ENCODE measurements at regions not wholly inside any gene's neighbourhood (a gene's known extent, or its start where the extent isn't known, plus 50 kb on each side); places are given as distances from the start of the nearest gene placed in this dataset.
"Not testable (repeated sequence)": the region's sequence is repeated elsewhere in the genome, so short reads cannot be mapped to it uniquely, and the experiment has no call there.

- ChIA-PET POLR2A (no interaction called here), CTCF (no interaction called here)
- DNase-seq: no peak
- no CpG with 5 or more reads among the region's 1 CpG for WGBS (ENCODE audit: insufficient coverage)
- Histone ChIP-seq H3K36me3 (ENCODE audit: control insufficient read depth in 4 of 4, insufficient read depth in 4 of 4, low read length in 3 of 4) (no peaks in the 10 kb centered on the region), H3K27ac (ENCODE audit: insufficient read depth in 1 of 2, low read depth in 1 of 2, low read length in 2 of 2, poor library complexity in 1 of 2, severe bottlenecking in 2 of 2) (no peak overlapping the region), H3K27me3 (replicated peaks in 2 of 5; ENCODE audit: control insufficient read depth in 4 of 5, insufficient read depth in 5 of 5, low read length in 4 of 5) (no peaks in the 10 kb centered on the region), H3K4me3 (ENCODE audit: control insufficient read depth in 1 of 7, extremely low read depth in 1 of 7, insufficient read depth in 4 of 7, low read depth in 2 of 7, low read length in 6 of 7) (no peak overlapping the region), H3K9me3 (ENCODE audit: control extremely low read depth in 1 of 5, control insufficient read depth in 4 of 5, insufficient read depth in 2 of 5, low read depth in 1 of 5, low read length in 4 of 5) (no peaks in the 10 kb centered on the region), H3K4me1 (ENCODE audit: control extremely low read depth in 1 of 4, control insufficient read depth in 4 of 4, insufficient read depth in 4 of 4, low read length in 3 of 4) (no peaks in the 10 kb centered on the region)
Measured at GRCh38 chr21:23930565-23930964, 1676.7 kb downstream of the MRPL39 start.

DNA sequence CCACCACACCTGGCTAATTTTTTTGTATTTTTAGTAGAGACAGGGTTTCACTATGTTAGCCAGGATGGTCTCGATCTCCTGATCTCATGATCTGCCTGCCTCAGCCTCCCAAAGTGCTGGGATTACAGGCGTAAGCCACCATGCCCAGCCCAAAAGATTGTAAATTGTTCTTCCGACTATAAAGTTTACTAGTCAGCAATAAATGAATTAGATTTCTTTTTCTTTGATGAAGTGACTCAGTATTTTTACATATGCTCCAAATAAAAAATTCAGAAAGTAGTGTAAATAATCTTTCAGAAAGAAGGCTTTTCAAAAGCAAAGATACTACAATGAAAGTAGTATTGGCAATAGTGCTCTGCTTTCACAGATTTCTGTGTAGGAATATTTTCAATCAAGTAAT, 1680.9 kb downstream of the MRPL39 start:
- H3K4me1 ChIP-seq (ENCODE audit: control extremely low read depth in 1 of 4, control insufficient read depth in 4 of 4, insufficient read depth in 4 of 4, low read length in 3 of 4); H3K27me3 ChIP-seq (replicated peaks in 2 of 5; ENCODE audit: control insufficient read depth in 4 of 5, insufficient read depth in 5 of 5, low read length in 4 of 5); DNase-seq; H3K36me3 ChIP-seq (ENCODE audit: control insufficient read depth in 4 of 4, insufficient read depth in 4 of 4, low read length in 3 of 4); H3K4me3 ChIP-seq (ENCODE audit: control insufficient read depth in 1 of 7, extremely low read depth in 1 of 7, insufficient read depth in 4 of 7, low read depth in 2 of 7, low read length in 6 of 7); POLR2A ChIA-PET; H3K27ac ChIP-seq (ENCODE audit: insufficient read depth in 1 of 2, low read depth in 1 of 2, low read length in 2 of 2, poor library complexity in 1 of 2, severe bottlenecking in 2 of 2); H3K9me3 ChIP-seq (ENCODE audit: control extremely low read depth in 1 of 5, control insufficient read depth in 4 of 5, insufficient read depth in 2 of 5, low read depth in 1 of 5, low read length in 4 of 5): not testable (repeated sequence)
- CTCF ChIA-PET: interaction anchor here (2.6 kb wide), 1 partner anchor 9 kb away, joined by 12 read pairs; no protein-coding TSS in a partner anchor
- 100% methylated on average over 1 of the region's 3 CpGs for WGBS (ENCODE audit: insufficient coverage)

DNA sequence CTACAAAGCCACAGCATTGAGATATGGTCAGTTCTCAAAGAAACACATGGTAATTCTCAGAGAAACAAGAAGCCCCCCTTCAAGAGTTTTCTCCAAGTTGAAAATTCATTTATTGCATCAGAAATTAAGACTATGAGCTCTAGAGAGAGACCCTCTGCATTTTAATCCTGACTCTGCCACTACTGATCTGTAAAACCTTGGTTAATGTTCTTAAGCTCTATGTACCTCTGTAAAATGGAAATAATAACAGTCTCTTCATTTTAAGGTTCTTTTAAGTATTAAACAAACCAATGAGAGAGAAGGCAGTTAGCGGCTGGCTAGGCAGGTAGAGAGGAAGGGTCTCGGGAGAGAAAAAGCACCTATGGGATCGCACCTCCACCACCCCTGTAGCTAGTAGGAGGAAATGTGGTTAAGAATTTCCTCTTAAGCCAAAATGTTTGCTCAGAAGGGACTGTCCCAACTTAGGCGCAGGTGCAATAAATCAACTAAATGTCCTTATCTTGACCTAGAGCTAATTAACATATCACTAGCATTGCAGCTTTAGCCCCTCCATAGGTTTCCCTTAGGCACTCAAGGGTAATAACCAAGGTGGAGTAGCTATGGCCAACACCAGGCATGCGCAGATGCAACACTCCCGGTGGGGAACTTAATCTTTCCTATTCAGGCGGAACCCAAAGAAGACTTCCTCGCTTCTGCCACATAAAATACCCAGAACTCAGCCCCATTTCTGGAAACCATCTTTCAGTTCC, 1685.4 kb downstream of the MRPL39 start:
- peak in 2 of 3 donors; percentile 9 to 16 for DNase-seq
- ChIA-PET POLR2A (no interaction called here), CTCF (interaction anchor here (1.1 kb wide), 1 partner anchor 14 kb away, joined by 5 read pairs; no protein-coding TSS in a partner anchor)
- WGBS (ENCODE audit: insufficient coverage): 32% methylated on average over 6 of the region's 8 CpGs
- Histone ChIP-seq H3K4me1 (ENCODE audit: control extremely low read depth in 1 of 4, control insufficient read depth in 4 of 4, insufficient read depth in 4 of 4, low read length in 3 of 4) (peaks cover 0 to 9% (median 4%) of the 10 kb centered on the region in 4 experiments), H3K27me3 (replicated peaks in 2 of 5; ENCODE audit: control insufficient read depth in 4 of 5, insufficient read depth in 5 of 5, low read length in 4 of 5) (no peaks in the 10 kb centered on the region), H3K27ac (ENCODE audit: insufficient read depth in 1 of 2, low read depth in 1 of 2, low read length in 2 of 2, poor library complexity in 1 of 2, severe bottlenecking in 2 of 2) (no peak overlapping the region), H3K9me3 (ENCODE audit: control extremely low read depth in 1 of 5, control insufficient read depth in 4 of 5, insufficient read depth in 2 of 5, low read depth in 1 of 5, low read length in 4 of 5) (no peaks in the 10 kb centered on the region), H3K4me3 (ENCODE audit: control insufficient read depth in 1 of 7, extremely low read depth in 1 of 7, insufficient read depth in 4 of 7, low read depth in 2 of 7, low read length in 6 of 7) (no peak overlapping the region), H3K36me3 (ENCODE audit: control insufficient read depth in 4 of 4, insufficient read depth in 4 of 4, low read length in 3 of 4) (no peaks in the 10 kb centered on the region)

DNA sequence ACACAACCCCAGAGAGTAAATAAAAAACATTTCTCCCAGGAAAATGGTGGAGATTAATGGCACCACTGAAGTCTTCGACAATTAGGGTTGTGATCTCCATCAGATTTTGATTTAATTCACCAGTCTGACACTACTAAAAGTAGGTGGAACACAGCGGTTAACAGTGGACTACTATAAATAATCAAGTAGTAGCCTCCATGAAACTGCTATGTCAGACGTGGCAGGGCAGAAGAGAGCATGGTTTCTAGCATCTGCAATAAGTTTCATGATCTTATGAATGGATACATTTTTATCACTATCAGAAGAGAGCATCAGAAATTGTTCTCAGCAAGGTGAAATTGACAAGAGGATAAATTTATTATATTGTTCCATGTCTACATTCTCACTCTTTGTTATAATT, 1706.6 kb downstream of the MRPL39 start:
- H3K27me3 ChIP-seq (replicated peaks in 2 of 5; ENCODE audit: control insufficient read depth in 4 of 5, insufficient read depth in 5 of 5, low read length in 4 of 5): peaks cover 0 to 2% (median 0%) of the 10 kb centered on the region in 5 experiments
- no peak overlapping the region for H3K27ac ChIP-seq (ENCODE audit: insufficient read depth in 1 of 2, low read depth in 1 of 2, low read length in 2 of 2, poor library complexity in 1 of 2, severe bottlenecking in 2 of 2)
- ChIA-PET POLR2A (no interaction called here), CTCF (interaction anchor here (1.5 kb wide), 1 partner anchor 67 kb away, joined by 3 read pairs; no protein-coding TSS in a partner anchor)
- DNase-seq: no peak
- 92% methylated on average over 2 of the region's 3 CpGs for WGBS (ENCODE audit: insufficient coverage)
- H3K9me3 ChIP-seq (ENCODE audit: control extremely low read depth in 1 of 5, control insufficient read depth in 4 of 5, insufficient read depth in 2 of 5, low read depth in 1 of 5, low read length in 4 of 5): peaks cover 0 to 3% (median 2%) of the 10 kb centered on the region in 5 experiments
- H3K36me3 ChIP-seq (ENCODE audit: control insufficient read depth in 4 of 4, insufficient read depth in 4 of 4, low read length in 3 of 4): no peaks in the 10 kb centered on the region
- no peak overlapping the region for H3K4me3 ChIP-seq (ENCODE audit: control insufficient read depth in 1 of 7, extremely low read depth in 1 of 7, insufficient read depth in 4 of 7, low read depth in 2 of 7, low read length in 6 of 7)
- H3K4me1 ChIP-seq (ENCODE audit: control extremely low read depth in 1 of 4, control insufficient read depth in 4 of 4, insufficient read depth in 4 of 4, low read length in 3 of 4): no peaks in the 10 kb centered on the region

DNA sequence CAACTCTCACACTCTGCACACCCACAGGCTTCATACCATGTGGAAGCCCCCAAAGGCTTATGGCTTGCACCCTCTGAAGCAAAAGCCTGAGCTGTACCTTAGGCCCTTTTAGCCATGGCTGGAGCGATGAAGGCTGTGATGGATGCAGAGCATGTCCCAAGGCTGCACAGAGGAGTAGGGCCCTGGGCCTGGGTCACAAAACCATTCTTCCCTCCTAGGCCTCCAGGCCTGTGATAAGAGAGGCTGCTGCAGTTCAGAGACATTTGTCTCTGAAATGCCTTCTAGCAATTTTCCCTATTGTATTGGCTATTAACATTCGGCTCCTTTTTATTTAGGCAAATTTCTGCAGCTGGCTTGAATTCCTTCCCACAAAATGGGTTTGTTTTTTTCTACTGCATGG, 1707.7 kb downstream of the MRPL39 start:
- POLR2A ChIA-PET: no interaction called here
- no peak for DNase-seq
- Histone ChIP-seq H3K27me3 (replicated peaks in 2 of 5; ENCODE audit: control insufficient read depth in 4 of 5, insufficient read depth in 5 of 5, low read length in 4 of 5) (peaks cover 0 to 2% (median 0%) of the 10 kb centered on the region in 5 experiments), H3K4me3 (ENCODE audit: control insufficient read depth in 1 of 7, extremely low read depth in 1 of 7, insufficient read depth in 4 of 7, low read depth in 2 of 7, low read length in 6 of 7) (no peak overlapping the region), H3K9me3 (ENCODE audit: control extremely low read depth in 1 of 5, control insufficient read depth in 4 of 5, insufficient read depth in 2 of 5, low read depth in 1 of 5, low read length in 4 of 5) (peaks cover 0 to 3% (median 2%) of the 10 kb centered on the region in 5 experiments), H3K36me3 (ENCODE audit: control insufficient read depth in 4 of 4, insufficient read depth in 4 of 4, low read length in 3 of 4) (no peaks in the 10 kb centered on the region), H3K4me1 (ENCODE audit: control extremely low read depth in 1 of 4, control insufficient read depth in 4 of 4, insufficient read depth in 4 of 4, low read length in 3 of 4) (no peaks in the 10 kb centered on the region), H3K27ac (ENCODE audit: insufficient read depth in 1 of 2, low read depth in 1 of 2, low read length in 2 of 2, poor library complexity in 1 of 2, severe bottlenecking in 2 of 2) (no peak overlapping the region)
- CTCF ChIA-PET: interaction anchor here (1.5 kb wide), 1 partner anchor 69 kb away, joined by 3 read pairs; no protein-coding TSS in a partner anchor
- 100% methylated on average over 2 of the region's 2 CpGs for WGBS (ENCODE audit: insufficient coverage)

DNA sequence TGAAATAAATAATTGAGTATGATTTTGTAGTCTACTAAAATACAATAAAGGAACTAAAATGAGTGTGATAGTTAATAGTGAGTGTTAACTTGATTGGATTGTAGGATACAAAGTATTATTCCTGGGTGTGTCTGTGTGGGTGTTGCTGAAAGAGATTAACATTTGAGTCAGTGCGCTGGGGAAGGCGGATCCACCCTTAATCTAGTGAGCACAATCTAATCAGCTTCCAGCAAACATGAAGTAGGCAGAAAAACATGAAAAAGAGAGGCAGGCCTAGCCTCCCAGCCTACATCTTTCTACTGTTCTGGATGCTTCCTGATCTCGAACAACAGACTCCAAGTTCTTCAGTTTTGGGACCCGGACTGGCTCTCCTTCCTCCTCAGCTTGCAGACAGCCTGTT, 1716.6 kb downstream of the MRPL39 start:
- CTCF ChIA-PET: no interaction called here

GRCh38 chr21:23887725-23888306, 1719.5 kb downstream of the MRPL39 start:
- Histone ChIP-seq H3K4me3 (ENCODE audit: control insufficient read depth in 1 of 7, extremely low read depth in 1 of 7, insufficient read depth in 4 of 7, low read depth in 2 of 7, low read length in 6 of 7) (peak overlapping the region in 4 of 7 experiments; percentile 19 to 69 (median 46)), H3K27me3 (replicated peaks in 2 of 5; ENCODE audit: control insufficient read depth in 4 of 5, insufficient read depth in 5 of 5, low read length in 4 of 5) (no peaks in the 10 kb centered on the region), H3K4me1 (ENCODE audit: control extremely low read depth in 1 of 4, control insufficient read depth in 4 of 4, insufficient read depth in 4 of 4, low read length in 3 of 4) (peaks cover 0 to 5% (median 1%) of the 10 kb centered on the region in 4 experiments), H3K27ac (ENCODE audit: insufficient read depth in 1 of 2, low read depth in 1 of 2, low read length in 2 of 2, poor library complexity in 1 of 2, severe bottlenecking in 2 of 2) (no peak overlapping the region), H3K9me3 (ENCODE audit: control extremely low read depth in 1 of 5, control insufficient read depth in 4 of 5, insufficient read depth in 2 of 5, low read depth in 1 of 5, low read length in 4 of 5) (no peaks in the 10 kb centered on the region), H3K36me3 (ENCODE audit: control insufficient read depth in 4 of 4, insufficient read depth in 4 of 4, low read length in 3 of 4) (no peaks in the 10 kb centered on the region)
- 64% methylated on average over 6 of the region's 10 CpGs for WGBS (ENCODE audit: insufficient coverage)
- peak; percentile 49 to 82 (median 70) for DNase-seq
- ChIA-PET POLR2A (no interaction called here), CTCF (no interaction called here)

More for the DNA sequence above, 1716.6 kb downstream of the MRPL39 start:
- H3K4me1 ChIP-seq (ENCODE audit: control extremely low read depth in 1 of 4, control insufficient read depth in 4 of 4, insufficient read depth in 4 of 4, low read length in 3 of 4): peaks cover 0 to 5% (median 1%) of the 10 kb centered on the region in 4 experiments
- H3K27me3 ChIP-seq (replicated peaks in 2 of 5; ENCODE audit: control insufficient read depth in 4 of 5, insufficient read depth in 5 of 5, low read length in 4 of 5): no peaks in the 10 kb centered on the region
- POLR2A ChIA-PET: no interaction called here
- no peak overlapping the region for H3K27ac ChIP-seq (ENCODE audit: insufficient read depth in 1 of 2, low read depth in 1 of 2, low read length in 2 of 2, poor library complexity in 1 of 2, severe bottlenecking in 2 of 2)
- DNase-seq: no peak
- WGBS (ENCODE audit: insufficient coverage): 94% methylated on average over 2 of the region's 4 CpGs
- no peaks in the 10 kb centered on the region for H3K9me3 ChIP-seq (ENCODE audit: control extremely low read depth in 1 of 5, control insufficient read depth in 4 of 5, insufficient read depth in 2 of 5, low read depth in 1 of 5, low read length in 4 of 5)
- H3K36me3 ChIP-seq (ENCODE audit: control insufficient read depth in 4 of 4, insufficient read depth in 4 of 4, low read length in 3 of 4): no peaks in the 10 kb centered on the region
- no peak overlapping the region for H3K4me3 ChIP-seq (ENCODE audit: control insufficient read depth in 1 of 7, extremely low read depth in 1 of 7, insufficient read depth in 4 of 7, low read depth in 2 of 7, low read length in 6 of 7)
